ENCODE measurements at regions not wholly inside any gene's neighbourhood (a gene's known extent, or its start where the extent isn't known, plus 50 kb on each side); places are given as distances from the start of the nearest gene placed in this dataset.

DNA sequence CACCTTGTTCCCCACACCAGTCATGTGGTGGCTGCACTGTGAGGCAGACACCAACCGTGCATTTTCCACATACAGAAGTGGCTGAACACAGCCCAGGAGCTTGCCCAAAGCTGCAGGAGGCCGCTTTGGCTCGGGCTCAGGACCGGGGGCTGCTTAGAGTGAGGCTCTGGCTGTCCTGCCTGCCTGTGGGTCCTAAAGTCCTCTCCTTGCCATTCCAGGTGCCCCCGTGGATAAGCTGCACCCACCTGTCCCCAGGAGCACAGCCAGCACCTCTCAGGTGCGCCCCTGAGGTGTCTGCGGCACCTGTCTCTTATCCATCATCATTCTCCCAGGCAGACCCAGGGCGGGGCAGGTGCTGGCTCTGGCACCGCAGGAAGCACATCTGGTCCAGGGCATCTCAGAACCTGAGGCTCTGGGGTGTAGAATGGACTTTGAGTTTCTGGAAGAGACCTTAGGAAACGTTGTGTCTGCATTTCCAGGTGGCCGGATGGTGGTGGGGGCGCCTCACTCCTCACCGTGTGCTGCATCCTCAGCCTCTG lies 180.5 kb upstream of the ZNF469 start:
- TF ChIP-seq, protein P1, sequence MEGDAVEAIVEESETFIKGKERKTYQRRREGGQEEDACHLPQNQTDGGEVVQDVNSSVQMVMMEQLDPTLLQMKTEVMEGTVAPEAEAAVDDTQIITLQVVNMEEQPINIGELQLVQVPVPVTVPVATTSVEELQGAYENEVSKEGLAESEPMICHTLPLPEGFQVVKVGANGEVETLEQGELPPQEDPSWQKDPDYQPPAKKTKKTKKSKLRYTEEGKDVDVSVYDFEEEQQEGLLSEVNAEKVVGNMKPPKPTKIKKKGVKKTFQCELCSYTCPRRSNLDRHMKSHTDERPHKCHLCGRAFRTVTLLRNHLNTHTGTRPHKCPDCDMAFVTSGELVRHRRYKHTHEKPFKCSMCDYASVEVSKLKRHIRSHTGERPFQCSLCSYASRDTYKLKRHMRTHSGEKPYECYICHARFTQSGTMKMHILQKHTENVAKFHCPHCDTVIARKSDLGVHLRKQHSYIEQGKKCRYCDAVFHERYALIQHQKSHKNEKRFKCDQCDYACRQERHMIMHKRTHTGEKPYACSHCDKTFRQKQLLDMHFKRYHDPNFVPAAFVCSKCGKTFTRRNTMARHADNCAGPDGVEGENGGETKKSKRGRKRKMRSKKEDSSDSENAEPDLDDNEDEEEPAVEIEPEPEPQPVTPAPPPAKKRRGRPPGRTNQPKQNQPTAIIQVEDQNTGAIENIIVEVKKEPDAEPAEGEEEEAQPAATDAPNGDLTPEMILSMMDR (IDR thresholded peaks at IDR 0.05 in 4 of 5, conservative IDR thresholded peaks at IDR 0.05 in 1 of 5), result no peak
- TF ChIP-seq POLR2A (IDR thresholded peaks at IDR 0.05), result no peak

Measured in gastrocnemius medialis (tissue), 4 donors.